ENCODE measurements at regions not wholly inside any gene's neighbourhood (a gene's known extent, or its start where the extent isn't known, plus 50 kb on each side); places are given as distances from the start of the nearest gene placed in this dataset.
A peak's percentile ranks its signal among the peaks of the same experiment; 100 is the strongest.

GRCh38 chr3:135806317-135806716, 159.2 kb upstream of the PPP2R3A start:
- DNase-seq: peak; percentile 14

- no peak for DNase-seq
Observed at GRCh38 chr3:135807879-135808278, 157.6 kb upstream of the PPP2R3A start.

- peak; percentile 40 for DNase-seq
Observed at GRCh38 chr3:135809021-135809634, 156.4 kb upstream of the PPP2R3A start.

GRCh38 chr3:135811651-135812050, 153.9 kb upstream of the PPP2R3A start:
- DNase-seq: no peak

GRCh38 chr3:135812057-135812456, 153.5 kb upstream of the PPP2R3A start:
- no peak for DNase-seq

GRCh38 chr3:135834465-135834864, 131.1 kb upstream of the PPP2R3A start:
- no peak for DNase-seq

GRCh38 chr3:135837977-135838631, 127.4 kb upstream of the PPP2R3A start:
- no peak for DNase-seq

GRCh38 chr3:135840436-135840835, 125.1 kb upstream of the PPP2R3A start:
- no peak for DNase-seq

- DNase-seq: no peak
Observed at GRCh38 chr3:135844386-135844785, 121.1 kb upstream of the PPP2R3A start.

- DNase-seq: no peak
Observed at GRCh38 chr3:135848051-135848450, 117.5 kb upstream of the PPP2R3A start.

- no peak for DNase-seq
Observed at GRCh38 chr3:135849827-135850226, 115.7 kb upstream of the PPP2R3A start.

GRCh38 chr3:135851201-135852081, 114.1 kb upstream of the PPP2R3A start:
- no peak for DNase-seq

GRCh38 chr3:135853981-135854380, 111.5 kb upstream of the PPP2R3A start:
- no peak for DNase-seq

GRCh38 chr3:135860761-135861160, 104.8 kb upstream of the PPP2R3A start:
- DNase-seq: no peak

- no peak for DNase-seq
Observed at GRCh38 chr3:135862361-135862760, 103.2 kb upstream of the PPP2R3A start.

- DNase-seq: no peak
Observed at GRCh38 chr3:135864060-135864459, 101.5 kb upstream of the PPP2R3A start.

- DNase-seq: no peak
Observed at GRCh38 chr3:135865085-135865484, 100.4 kb upstream of the PPP2R3A start.

GRCh38 chr3:135865553-135865952, 100.0 kb upstream of the PPP2R3A start:
- no peak for DNase-seq

- no peak for DNase-seq
Observed at GRCh38 chr3:135867911-135868310, 97.6 kb upstream of the PPP2R3A start.

- no peak for DNase-seq
Observed at GRCh38 chr3:135868801-135869200, 96.7 kb upstream of the PPP2R3A start.

GRCh38 chr3:135869439-135870105, 96.0 kb upstream of the PPP2R3A start:
- DNase-seq: no peak

GRCh38 chr3:135871311-135871710, 94.2 kb upstream of the PPP2R3A start:
- no peak for DNase-seq

GRCh38 chr3:135874035-135874434, 91.5 kb upstream of the PPP2R3A start:
- no peak for DNase-seq
